ENCODE measurements at regions not wholly inside any gene's neighbourhood (a gene's known extent, or its start where the extent isn't known, plus 50 kb on each side); places are given as distances from the start of the nearest gene placed in this dataset.

DNA sequence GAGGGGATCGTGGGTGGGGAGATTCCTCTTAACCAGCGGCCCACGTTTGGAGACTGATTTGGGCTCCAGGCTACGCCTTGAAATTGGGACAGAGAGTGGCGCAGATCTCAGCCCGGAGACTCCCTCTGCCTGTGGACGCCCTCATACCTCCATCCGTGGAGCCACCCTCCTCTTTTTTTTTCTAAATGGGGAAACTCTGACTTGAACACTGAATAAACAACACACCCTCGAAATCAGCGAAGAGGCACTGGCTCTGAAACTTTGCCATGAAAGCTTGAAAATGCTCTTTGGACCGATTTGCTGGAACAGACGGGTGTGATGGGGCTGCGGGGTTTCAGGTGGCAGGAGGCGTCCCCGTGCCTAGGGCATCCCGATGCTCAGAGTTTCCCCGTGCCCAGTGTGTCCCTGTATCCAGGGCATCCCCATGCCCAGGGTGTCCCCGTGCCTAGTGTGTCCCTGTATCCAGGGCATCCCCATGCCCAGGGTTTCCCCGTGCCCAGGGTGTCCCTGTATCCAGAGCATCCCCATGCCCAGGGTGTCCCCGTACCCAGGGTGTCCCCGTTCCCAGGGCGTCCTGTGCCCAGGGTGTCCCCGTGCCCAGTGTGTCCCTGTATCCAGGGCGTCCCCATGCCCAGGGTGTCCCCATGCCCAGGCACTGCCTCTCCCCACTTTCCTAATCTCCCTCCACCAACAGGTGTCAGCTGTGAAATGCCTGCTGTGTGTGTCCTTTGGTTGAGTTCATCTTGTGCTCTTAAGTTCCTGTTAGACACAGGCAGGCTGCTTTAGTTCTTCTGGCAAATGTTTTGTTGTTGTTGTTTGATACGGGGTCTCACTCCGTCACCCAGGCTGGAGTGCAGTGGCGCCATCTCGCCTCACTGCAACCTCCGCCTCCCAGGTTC is 187.0 kb downstream of the SEC14L1 start:
- Histone ChIP-seq H3K9me3 (ENCODE audit: severe bottlenecking) (no peaks in the 10 kb centered on the region), H3K27ac (ENCODE audit: poor library complexity, severe bottlenecking) (no peak overlapping the region), H3K4me3 (ENCODE audit: severe bottlenecking) (no peak overlapping the region), H3K4me1 (ENCODE audit: insufficient read depth, poor library complexity, severe bottlenecking) (peaks cover 40% of the 10 kb centered on the region), H3K36me3 (ENCODE audit: low read depth) (peaks cover 35% of the 10 kb centered on the region), H3K27me3 (ENCODE audit: insufficient read depth, poor library complexity, severe bottlenecking) (no peaks in the 10 kb centered on the region)
- ATAC-seq (ENCODE audit: low read depth) (no peak), DNase-seq (ENCODE audit: low spot score) (peak; percentile 58)
- TF ChIP-seq, protein P1, sequence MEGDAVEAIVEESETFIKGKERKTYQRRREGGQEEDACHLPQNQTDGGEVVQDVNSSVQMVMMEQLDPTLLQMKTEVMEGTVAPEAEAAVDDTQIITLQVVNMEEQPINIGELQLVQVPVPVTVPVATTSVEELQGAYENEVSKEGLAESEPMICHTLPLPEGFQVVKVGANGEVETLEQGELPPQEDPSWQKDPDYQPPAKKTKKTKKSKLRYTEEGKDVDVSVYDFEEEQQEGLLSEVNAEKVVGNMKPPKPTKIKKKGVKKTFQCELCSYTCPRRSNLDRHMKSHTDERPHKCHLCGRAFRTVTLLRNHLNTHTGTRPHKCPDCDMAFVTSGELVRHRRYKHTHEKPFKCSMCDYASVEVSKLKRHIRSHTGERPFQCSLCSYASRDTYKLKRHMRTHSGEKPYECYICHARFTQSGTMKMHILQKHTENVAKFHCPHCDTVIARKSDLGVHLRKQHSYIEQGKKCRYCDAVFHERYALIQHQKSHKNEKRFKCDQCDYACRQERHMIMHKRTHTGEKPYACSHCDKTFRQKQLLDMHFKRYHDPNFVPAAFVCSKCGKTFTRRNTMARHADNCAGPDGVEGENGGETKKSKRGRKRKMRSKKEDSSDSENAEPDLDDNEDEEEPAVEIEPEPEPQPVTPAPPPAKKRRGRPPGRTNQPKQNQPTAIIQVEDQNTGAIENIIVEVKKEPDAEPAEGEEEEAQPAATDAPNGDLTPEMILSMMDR (IDR thresholded peaks at IDR 0.05; ENCODE audit: poor library complexity, severe bottlenecking) = no peak

DNA sequence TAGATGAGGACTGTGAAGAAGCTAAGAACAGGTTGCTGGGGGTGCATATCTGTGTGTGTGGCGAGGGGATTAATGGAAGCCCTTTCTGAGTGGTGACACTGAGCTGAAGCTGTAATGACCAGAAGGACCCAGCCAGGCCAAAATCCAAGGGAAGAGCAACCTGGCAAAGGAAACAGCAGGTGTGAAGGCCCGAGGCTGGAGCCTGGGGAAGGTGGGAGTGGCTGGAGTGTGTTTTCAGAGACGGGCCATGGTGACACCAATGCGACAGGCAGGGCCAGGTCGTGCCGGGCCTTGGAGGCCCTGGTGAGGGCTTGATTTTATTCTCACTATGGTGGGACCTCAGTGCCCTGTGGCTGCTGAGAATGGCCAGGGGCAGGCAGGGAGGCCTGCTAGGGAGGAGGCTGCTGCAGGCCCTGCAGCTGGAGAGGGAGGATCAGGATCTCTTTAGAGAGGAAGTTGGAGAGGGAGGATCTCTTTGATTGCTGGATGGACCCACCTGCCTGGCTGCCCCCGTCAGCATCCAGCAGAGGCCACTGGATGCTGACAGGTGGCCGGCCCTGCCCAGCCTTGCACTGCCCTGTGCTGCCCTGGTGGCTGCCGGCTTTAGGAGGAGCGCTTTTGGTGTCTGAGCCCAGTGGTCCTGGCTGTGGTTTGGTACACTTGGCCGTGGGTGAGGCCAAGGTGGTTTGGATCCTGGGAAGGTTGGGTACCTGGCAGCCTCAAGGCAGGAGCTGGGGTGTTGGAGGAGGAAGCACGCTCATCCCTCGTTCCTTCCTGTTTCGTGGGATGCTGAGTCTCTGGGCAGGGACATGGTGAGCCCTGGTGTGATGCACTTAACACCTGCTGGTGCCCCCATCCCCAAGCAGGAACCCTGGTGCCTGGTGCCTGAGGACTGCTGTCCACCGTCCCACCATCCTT is 188.3 kb downstream of the SEC14L1 start:
- Histone ChIP-seq H3K27ac (ENCODE audit: poor library complexity, severe bottlenecking) (peak overlapping the region; percentile 69), H3K27me3 (ENCODE audit: insufficient read depth, poor library complexity, severe bottlenecking) (no peaks in the 10 kb centered on the region), H3K4me1 (ENCODE audit: insufficient read depth, poor library complexity, severe bottlenecking) (peaks cover 38% of the 10 kb centered on the region), H3K4me3 (ENCODE audit: severe bottlenecking) (no peak overlapping the region), H3K36me3 (ENCODE audit: low read depth) (peaks cover 37% of the 10 kb centered on the region), H3K9me3 (ENCODE audit: severe bottlenecking) (no peaks in the 10 kb centered on the region)
- TF ChIP-seq, protein P1 (IDR thresholded peaks at IDR 0.05; ENCODE audit: poor library complexity, severe bottlenecking) = no peak
- peak; percentile 57 for DNase-seq (ENCODE audit: low spot score)
- no peak for ATAC-seq (ENCODE audit: low read depth)

DNA sequence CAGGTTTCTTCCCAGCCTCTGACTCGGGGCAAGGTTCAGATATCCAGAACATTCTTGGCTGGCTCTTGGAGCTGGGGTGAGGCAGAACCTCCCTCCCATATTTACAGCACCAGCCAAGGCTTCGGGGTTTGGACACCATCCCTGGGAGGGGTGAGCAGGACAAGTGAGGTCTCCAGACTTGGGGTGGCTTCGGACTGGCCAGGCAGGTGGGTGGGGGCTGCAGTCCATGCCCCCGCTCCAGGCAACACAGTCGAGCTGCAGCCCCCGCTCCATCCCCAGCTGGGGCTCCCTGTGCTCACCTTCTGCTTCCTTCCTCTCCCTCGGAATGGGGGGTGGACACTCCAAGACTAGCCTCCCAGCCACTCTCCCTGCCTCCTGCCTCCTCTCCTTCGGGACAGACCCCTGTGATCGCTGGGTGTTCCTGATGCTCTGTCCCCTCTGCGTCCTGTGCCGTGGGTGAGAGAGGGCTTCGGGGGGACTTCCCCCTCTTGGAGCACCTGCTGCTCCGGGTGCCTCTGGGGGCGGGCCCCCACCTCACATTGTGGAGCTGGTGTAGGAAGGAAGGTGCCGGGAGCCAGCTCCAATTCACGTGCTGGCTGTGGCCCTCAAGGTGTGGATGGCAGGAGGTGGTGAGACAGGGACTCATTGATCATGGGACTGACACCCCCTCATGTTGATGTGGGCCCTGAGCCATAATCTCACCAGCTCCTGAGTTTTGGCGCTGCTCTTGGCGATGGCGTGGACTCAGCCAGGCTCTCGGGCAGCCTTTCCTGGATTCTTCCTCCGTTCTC is 189.2 kb downstream of the SEC14L1 start:
- Histone ChIP-seq H3K4me3 (ENCODE audit: severe bottlenecking) (no peak overlapping the region), H3K9me3 (ENCODE audit: severe bottlenecking) (no peaks in the 10 kb centered on the region), H3K27me3 (ENCODE audit: insufficient read depth, poor library complexity, severe bottlenecking) (no peaks in the 10 kb centered on the region), H3K27ac (ENCODE audit: poor library complexity, severe bottlenecking) (peak overlapping the region; percentile 69), H3K4me1 (ENCODE audit: insufficient read depth, poor library complexity, severe bottlenecking) (peaks cover 30% of the 10 kb centered on the region), H3K36me3 (ENCODE audit: low read depth) (peaks cover 39% of the 10 kb centered on the region)
- TF ChIP-seq, protein P1 (IDR thresholded peaks at IDR 0.05; ENCODE audit: poor library complexity, severe bottlenecking) = no peak
- ATAC-seq (ENCODE audit: low read depth) (no peak), DNase-seq (ENCODE audit: low spot score) (no peak)

DNA sequence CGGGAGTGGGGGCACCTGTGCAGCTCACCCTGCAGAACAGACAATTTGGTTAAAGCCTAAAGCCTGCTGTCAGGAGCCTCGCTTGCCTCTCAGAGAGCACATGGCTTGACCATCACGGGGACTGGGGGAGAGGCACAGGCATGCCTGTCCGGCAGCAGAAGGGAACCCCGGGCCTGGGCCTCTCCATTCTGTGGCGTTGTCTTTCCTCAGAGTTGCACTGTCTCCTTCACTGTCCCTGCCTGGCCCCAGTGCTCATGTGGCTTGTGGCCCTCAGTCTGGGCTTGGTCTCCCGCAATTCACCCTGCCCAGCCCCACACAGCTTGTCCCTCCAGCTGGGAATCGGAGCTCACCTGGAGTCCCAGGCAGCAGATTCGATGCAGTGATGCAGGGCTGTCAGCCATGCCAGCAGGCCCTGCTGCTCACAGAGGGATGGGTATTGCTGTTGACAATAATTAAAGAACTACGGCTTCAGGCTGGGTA is 189.9 kb downstream of the SEC14L1 start:
- H3K36me3 ChIP-seq (ENCODE audit: low read depth) = peaks cover 36% of the 10 kb centered on the region
- peaks cover 25% of the 10 kb centered on the region for H3K4me1 ChIP-seq (ENCODE audit: insufficient read depth, poor library complexity, severe bottlenecking)
- 0 out of 3 replicates have a peak, but pooled peaks have one; percentile 2 for ATAC-seq (ENCODE audit: low read depth)
- DNase-seq (ENCODE audit: low spot score) = no peak
- H3K27ac ChIP-seq (ENCODE audit: poor library complexity, severe bottlenecking) = peak overlapping the region; percentile 69
- H3K27me3 ChIP-seq (ENCODE audit: insufficient read depth, poor library complexity, severe bottlenecking) = no peaks in the 10 kb centered on the region
- H3K9me3 ChIP-seq (ENCODE audit: severe bottlenecking) = no peaks in the 10 kb centered on the region
- H3K4me3 ChIP-seq (ENCODE audit: severe bottlenecking) = no peak overlapping the region
- TF ChIP-seq, protein P1 (IDR thresholded peaks at IDR 0.05; ENCODE audit: poor library complexity, severe bottlenecking) = no peak

All from RWPE2 (cell line).